GM12878 (cell line): ENCODE measurements at regions not wholly inside any gene's neighbourhood (a gene's known extent, or its start where the extent isn't known, plus 50 kb on each side); places are given as distances from the start of the nearest gene placed in this dataset.

Experiments
- E2F4 ChIP-seq: IDR thresholded peaks from 2 replicates; pipeline ENCODE4 v1.6.1; 2012; ENCODE audit warnings: low read depth, low read length, improper control_type of control experiment
- IRF4 ChIP-seq: IDR thresholded peaks from 2 replicates; pipeline ENCODE4 v1.6.1; 2011; ENCODE audit warnings: low read depth, low read length
- NKRF ChIP-seq: fragments of 450-650 bp; conservative IDR thresholded peaks from 2 replicates; pipeline ENCODE4 v1.6.1; 2017; ENCODE audit warnings: mild to moderate bottlenecking, moderate library complexity
- RAD21 ChIP-seq: IDR thresholded peaks from 2 replicates; pipeline ENCODE4 v1.6.1; 2011; ENCODE audit warnings: mild to moderate bottlenecking, low read depth, low read length, moderate library complexity; ENCODE audit not compliant: insufficient read depth
- SP1 ChIP-seq: IDR thresholded peaks from one replicate; pipeline ENCODE4 v1.6.1; 2011; ENCODE audit warnings: low read depth, low read length
- YY1 ChIP-seq: IDR thresholded peaks from 2 replicates; pipeline ENCODE4 v1.6.1; 2011; ENCODE audit warnings: low read depth, mild to moderate bottlenecking, low read length

GRCh38 chr17:77331301-77331864 is 190.6 kb downstream of the SEC14L1 start (continued):
- TF ChIP-seq NKRF (no peak), IRF4 (0 out of 2 replicates have a peak, but pooled peaks have one; percentile 20), RAD21 (peak; percentile 96), YY1 (peak; percentile 71), SP1 (no peak), E2F4 (no peak)
- TF ChIP-seq, all 136 proteins: peak for 37
